NK-92 treated with Interleukin-12 subunit alpha and Interleukin-12 subunit beta, amount 100 ng/mL, for 24 hours (cell line): ENCODE measurements at regions not wholly inside any gene's neighbourhood (a gene's known extent, or its start where the extent isn't known, plus 50 kb on each side); places are given as distances from the start of the nearest gene placed in this dataset.
"Not testable (repeated sequence)": the region's sequence is repeated elsewhere in the genome, so short reads cannot be mapped to it uniquely, and the experiment has no call there.

Source experiments
- DNase-seq: peaks from one replicate; lab custom pipeline; 2025; lab: John Stamatoyannopoulos, UW

GRCh38 chr1:29554208-29554778 lies 318.0 kb downstream of the PTPRU start:
- DNase-seq, result no peak

- DNase-seq, result no peak
These were observed 315.0 kb downstream of the PTPRU start for GRCh38 chr1:29551123-29551936.

DNA sequence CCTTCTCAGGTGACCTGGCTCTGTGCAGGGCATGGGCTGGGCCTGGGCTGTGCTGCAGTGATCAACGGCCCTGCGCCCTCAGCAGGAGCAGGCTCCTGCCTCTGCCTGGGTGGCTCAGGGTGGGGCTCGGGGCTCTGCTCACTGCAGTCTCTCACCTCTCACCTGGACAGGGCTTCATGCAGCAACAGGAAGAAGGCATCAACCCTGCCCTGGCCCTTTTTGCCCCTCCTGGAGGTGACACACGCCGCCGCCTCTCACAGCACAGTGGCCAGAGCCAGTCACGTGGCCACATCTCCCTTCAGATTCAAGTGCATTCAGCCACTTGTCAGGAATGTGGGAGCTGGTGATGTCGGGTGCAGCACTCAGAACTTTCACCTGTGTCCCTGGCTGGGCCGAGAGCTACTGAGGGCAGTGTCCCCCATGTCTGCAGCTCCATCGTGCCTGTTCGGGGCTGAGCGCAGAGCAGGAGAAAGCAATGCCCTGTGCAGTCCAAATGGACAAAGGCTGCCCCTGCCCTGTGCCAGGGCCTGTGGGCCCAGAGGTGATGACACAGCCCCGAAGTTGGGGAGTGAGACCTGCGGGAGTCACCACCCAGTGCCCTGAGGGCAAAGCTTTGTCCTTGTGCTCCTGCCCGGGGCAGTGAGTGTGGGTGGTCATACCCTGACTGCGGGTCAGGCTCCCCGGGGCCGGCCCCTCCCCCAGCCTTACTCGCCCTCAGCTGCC lies 314.0 kb downstream of the PTPRU start:
- DNase-seq, result no peak

- DNase-seq, result not testable (repeated sequence)
These were observed 313.4 kb downstream of the PTPRU start for GRCh38 chr1:29549728-29550118.

DNA sequence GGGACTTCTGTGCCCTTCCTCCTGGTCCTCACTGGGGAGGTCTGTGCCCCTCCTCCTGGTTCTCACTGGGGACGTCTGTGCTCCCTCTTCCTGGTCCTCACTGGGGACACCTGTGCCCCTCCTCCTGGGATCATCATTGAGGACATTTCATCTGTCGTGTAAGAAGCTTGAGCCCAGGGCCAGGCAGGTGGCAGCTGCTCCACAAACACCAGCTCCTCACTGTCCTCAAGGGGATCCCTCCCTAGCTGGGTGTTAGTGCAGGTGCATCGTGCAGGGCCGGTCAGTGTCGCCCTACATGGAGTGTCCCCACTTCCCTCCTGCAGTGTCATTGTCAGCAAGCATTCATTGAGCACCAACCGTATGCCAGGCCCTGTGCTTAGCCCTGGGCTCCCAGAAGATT lies 312.7 kb downstream of the PTPRU start:
- no peak for DNase-seq

DNA sequence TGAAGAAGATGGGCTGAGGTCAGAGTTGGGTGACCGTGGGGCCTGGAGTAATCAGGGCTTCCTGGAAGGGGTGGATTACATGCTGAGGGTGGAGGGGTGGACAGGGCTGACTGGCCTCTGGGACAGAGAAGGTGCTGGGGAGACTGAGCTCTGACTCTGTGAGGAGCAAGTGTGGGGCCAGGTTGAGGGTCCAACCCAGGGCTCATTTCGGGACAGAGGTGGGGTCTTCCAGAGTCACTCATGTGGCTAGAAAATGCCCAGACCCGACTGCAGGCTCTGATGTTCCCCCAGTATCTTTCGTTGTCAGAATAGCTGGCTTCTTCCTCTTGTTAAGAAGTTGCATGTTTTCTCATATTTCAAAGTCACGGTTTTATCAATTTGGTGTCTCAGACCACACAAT lies 311.8 kb downstream of the PTPRU start:
- DNase-seq, result no peak

GRCh38 chr1:29547300-29547699 lies 311.0 kb downstream of the PTPRU start:
- no peak for DNase-seq

GRCh38 chr1:29546496-29546895 lies 310.2 kb downstream of the PTPRU start:
- no peak for DNase-seq

DNA sequence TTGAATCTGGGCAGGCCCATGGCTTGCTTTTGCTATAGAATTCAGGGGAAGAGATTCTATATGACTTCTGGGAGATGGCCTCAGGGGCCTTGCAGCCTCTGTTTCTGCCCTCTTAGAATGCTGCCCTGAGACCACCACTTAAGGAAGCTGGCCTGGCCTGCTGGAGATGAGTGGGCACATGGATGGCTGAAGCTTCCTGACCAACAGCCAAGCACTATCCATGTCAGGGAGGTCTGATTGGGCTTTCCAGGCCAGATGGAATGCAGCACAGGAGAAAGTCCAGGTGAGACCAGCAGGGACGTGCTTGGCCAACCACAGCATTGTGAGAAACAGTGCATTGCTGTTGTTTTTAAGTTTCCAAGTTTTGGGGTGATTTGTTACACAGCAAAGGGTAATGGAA lies 308.1 kb downstream of the PTPRU start:
- DNase-seq, result no peak

DNA sequence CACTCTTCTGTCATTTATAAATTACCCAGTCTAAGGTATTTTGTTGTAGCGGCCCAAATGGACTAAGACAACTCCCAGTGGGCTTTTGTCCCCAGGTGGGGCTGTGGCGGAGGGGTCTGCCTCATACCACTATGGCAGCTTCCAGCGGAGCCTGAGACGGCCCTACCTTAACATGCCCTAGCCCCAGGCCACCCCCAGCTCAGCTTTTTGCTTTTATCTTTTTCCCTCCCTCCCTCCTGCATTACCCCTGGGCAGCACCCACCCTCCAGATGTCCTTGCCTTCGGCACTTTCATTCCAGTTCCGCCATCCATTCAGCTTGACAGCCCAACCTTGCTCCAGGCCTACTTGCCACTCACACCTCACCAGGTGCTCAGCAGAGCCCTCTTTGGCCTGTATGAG lies 307.3 kb downstream of the PTPRU start:
- DNase-seq, result no peak

DNA sequence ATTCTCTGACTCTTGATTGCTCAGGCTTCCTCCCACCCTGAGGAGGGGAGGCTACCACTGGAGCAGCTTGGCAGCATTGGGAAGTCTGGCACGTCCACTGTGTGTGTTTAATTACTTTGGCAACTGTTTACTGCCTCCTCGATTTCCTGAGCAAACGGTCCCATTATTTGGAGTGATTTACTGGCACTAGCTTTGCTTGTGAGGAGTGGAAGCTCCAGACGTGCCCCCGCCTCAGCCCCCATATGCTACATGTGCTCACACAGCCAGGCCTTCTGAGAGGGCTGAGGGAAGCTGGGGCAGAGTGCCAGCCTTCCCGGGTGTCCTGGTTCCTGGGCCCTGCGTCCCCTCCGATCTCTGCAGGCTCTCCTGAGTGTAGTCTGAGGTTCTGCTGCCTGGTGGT lies 306.2 kb downstream of the PTPRU start:
- DNase-seq, result no peak

DNA sequence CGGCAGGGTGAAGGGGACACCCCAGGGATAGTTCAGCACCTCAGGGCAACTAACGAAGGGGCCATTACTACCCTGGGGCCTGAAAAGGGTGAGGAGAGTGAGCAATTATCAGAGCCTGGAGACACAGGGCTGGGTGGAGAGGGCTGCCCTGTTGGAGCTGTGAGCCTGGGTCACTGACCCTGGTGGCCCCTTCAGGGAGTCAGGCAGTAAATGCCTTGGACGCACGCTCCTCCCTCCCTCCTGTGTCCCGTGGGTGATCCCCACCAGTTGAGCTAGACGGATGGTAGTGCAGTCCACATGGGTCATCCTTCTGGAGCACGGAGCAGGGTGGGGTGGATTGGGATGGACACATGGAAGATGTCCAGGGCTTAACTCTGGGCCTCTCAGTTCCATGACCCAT lies 305.3 kb downstream of the PTPRU start:
- no peak for DNase-seq

- DNase-seq, result no peak
These were observed 304.6 kb downstream of the PTPRU start for GRCh38 chr1:29540801-29541357.

DNA sequence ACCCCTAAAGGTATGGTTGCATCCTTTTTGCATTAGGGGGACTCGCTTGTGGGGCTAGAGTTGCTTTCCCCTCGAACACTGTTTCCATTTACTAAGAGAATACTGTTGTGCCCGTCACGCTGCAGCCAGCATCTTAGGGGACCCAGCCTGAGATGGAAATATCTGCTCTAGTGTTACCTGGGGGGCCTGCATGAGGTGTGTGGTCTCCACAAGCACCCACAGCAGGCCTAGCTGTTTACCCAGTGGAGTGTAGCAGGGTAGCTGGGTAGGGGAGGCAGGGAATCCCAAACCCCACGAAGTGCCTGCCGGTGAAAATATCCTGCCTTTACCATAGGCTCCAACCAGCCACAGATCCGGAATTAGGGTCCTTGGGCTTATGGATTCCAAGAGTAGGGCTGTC lies 303.6 kb downstream of the PTPRU start:
- no peak for DNase-seq

GRCh38 chr1:29538586-29538985 lies 302.3 kb downstream of the PTPRU start:
- DNase-seq, result no peak

- no peak for DNase-seq
These were observed 296.4 kb downstream of the PTPRU start for GRCh38 chr1:29532751-29533150.

- no peak for DNase-seq
These were observed 296.0 kb downstream of the PTPRU start for GRCh38 chr1:29532285-29532684.

GRCh38 chr1:29531596-29531995 lies 295.3 kb downstream of the PTPRU start:
- no peak for DNase-seq

- no peak for DNase-seq
These were observed 293.5 kb downstream of the PTPRU start for GRCh38 chr1:29529677-29530278.

DNA sequence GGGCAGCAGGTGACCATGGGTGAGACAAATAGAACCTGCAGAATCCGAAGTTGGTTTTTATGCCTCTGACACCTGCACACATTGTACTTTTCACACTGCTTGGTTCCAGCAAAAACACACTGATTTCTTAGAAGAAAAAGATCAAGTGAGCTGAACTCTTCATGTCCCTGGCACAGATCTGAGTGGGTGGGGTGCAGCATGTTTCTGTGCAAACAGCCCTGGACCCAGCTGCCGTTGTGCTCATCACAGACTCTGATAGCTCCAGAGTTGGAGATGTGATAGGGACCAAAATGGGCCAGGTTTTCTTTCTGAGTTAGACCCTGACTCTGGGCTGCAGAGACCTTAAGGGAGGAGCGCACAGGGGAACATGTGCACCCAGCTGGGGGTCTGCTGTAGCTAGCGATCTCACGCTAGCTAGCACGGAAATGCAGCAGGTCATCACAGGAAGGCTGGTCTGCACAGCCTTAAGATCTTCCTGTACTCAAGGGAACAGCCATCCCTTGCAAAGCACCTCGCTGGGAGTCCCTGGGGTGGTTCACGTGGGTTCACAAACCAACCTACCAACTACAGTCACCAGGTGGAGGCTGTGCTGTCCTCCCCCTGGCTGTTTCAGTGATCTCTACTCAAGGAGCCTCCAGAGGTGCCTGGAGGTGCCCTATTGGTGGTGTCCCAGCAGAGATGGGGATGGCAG lies 291.1 kb downstream of the PTPRU start:
- no peak for DNase-seq

DNA sequence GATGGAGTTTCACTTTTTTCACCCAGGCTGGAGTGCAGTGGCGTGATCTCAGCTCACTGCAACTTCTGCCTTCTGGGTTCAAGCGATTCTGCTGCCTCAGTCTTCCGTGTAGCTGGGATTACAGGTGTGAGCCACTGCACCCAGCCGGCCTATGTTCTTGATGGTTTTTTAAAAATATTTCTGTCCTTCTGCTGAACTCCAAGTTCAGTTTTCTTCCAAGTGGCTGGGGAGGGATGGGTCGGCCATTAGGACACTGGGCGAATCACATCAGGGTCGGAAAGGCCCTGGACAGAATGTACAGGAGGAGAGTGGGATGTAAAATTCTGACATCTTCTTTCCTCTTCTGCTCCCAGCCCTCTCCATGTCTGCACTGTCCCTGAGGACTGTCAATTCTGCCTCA lies 289.6 kb downstream of the PTPRU start:
- no peak for DNase-seq
